ENCODE measurements at regions not wholly inside any gene's neighbourhood (a gene's known extent, or its start where the extent isn't known, plus 50 kb on each side); places are given as distances from the start of the nearest gene placed in this dataset.
"Not testable (repeated sequence)": the region's sequence is repeated elsewhere in the genome, so short reads cannot be mapped to it uniquely, and the experiment has no call there.

- no peaks in the 10 kb centered on the region for H3K4me1 Mint-ChIP-seq (ENCODE audit: low read depth)
- DNase-seq = no peak
- TF ChIP-seq CTCF (IDR thresholded peaks at IDR 0.05) = no peak
- no peak overlapping the region for H3K27ac Mint-ChIP-seq
- H3K4me3 Mint-ChIP-seq = no peak overlapping the region
- peaks cover 30% of the 10 kb centered on the region for H3K9me3 Mint-ChIP-seq
- H3K36me3 Mint-ChIP-seq (ENCODE audit: low read depth) = no peaks in the 10 kb centered on the region
- H3K27me3 Mint-ChIP-seq (ENCODE audit: insufficient read depth) = no peaks in the 10 kb centered on the region
Observed at GRCh38 chr4:97028785-97029184, 1114.5 kb downstream of the STPG2 start.

- H3K27ac Mint-ChIP-seq; DNase-seq; H3K27me3 Mint-ChIP-seq (ENCODE audit: insufficient read depth); H3K4me1 Mint-ChIP-seq (ENCODE audit: low read depth); H3K4me3 Mint-ChIP-seq; H3K36me3 Mint-ChIP-seq (ENCODE audit: low read depth): not testable (repeated sequence)
- H3K9me3 Mint-ChIP-seq = peaks cover 34% of the 10 kb centered on the region
Observed at GRCh38 chr4:97037411-97038145, 1105.7 kb downstream of the STPG2 start.

- TF ChIP-seq CTCF (IDR thresholded peaks at IDR 0.05) = no peak
- H3K9me3 Mint-ChIP-seq = peaks cover 38% of the 10 kb centered on the region
- H3K4me1 Mint-ChIP-seq (ENCODE audit: low read depth) = no peaks in the 10 kb centered on the region
- no peak overlapping the region for H3K27ac Mint-ChIP-seq
- no peak overlapping the region for H3K4me3 Mint-ChIP-seq
- H3K36me3 Mint-ChIP-seq (ENCODE audit: low read depth) = peaks cover 4% of the 10 kb centered on the region; the same call in 1 of the 2 replicates
- no peaks in the 10 kb centered on the region; the same call in 1 of the 2 replicates for H3K27me3 Mint-ChIP-seq (ENCODE audit: insufficient read depth)
- no peak for DNase-seq
Observed at GRCh38 chr4:97038146-97038516, 1105.1 kb downstream of the STPG2 start.

GRCh38 chr4:97072666-97073065 lies 1070.6 kb downstream of the STPG2 start:
- TF ChIP-seq CTCF (IDR thresholded peaks at IDR 0.05) = no peak
- peaks cover 49% of the 10 kb centered on the region for H3K9me3 Mint-ChIP-seq

GRCh38 chr4:97073194-97073593 lies 1070.1 kb downstream of the STPG2 start:
- Mint-ChIP-seq H3K27ac (no peak overlapping the region), H3K4me1 (ENCODE audit: low read depth) (no peaks in the 10 kb centered on the region), H3K9me3 (peaks cover 49% of the 10 kb centered on the region), H3K4me3 (no peak overlapping the region), H3K36me3 (ENCODE audit: low read depth) (0 out of 2 replicates have a peak, but pooled peaks cover 4% of the 10 kb centered on the region), H3K27me3 (ENCODE audit: insufficient read depth) (peaks cover 2% of the 10 kb centered on the region; the same call in 1 of the 2 replicates)
- DNase-seq = no peak
- TF ChIP-seq CTCF (IDR thresholded peaks at IDR 0.05) = no peak

More at GRCh38 chr4:97072666-97073065, 1070.6 kb downstream of the STPG2 start:
- DNase-seq = no peak
- Mint-ChIP-seq H3K27me3 (ENCODE audit: insufficient read depth) (peaks cover 2% of the 10 kb centered on the region; the same call in 1 of the 2 replicates), H3K4me1 (ENCODE audit: low read depth) (no peaks in the 10 kb centered on the region), H3K4me3 (no peak overlapping the region), H3K36me3 (ENCODE audit: low read depth) (0 out of 2 replicates have a peak, but pooled peaks cover 4% of the 10 kb centered on the region), H3K27ac (no peak overlapping the region)

- H3K27me3 Mint-ChIP-seq (ENCODE audit: insufficient read depth) = peaks cover 2% of the 10 kb centered on the region; the same call in 1 of the 2 replicates
- H3K27ac Mint-ChIP-seq = no peak overlapping the region
- DNase-seq = no peak
- H3K4me1 Mint-ChIP-seq (ENCODE audit: low read depth) = no peaks in the 10 kb centered on the region
- H3K9me3 Mint-ChIP-seq = peaks cover 51% of the 10 kb centered on the region
- 0 out of 2 replicates have a peak, but pooled peaks cover 4% of the 10 kb centered on the region for H3K36me3 Mint-ChIP-seq (ENCODE audit: low read depth)
- no peak overlapping the region for H3K4me3 Mint-ChIP-seq
- no peak for TF ChIP-seq CTCF (IDR thresholded peaks at IDR 0.05)
Observed at GRCh38 chr4:97074531-97074930, 1068.7 kb downstream of the STPG2 start.
